Pons (tissue), 1 donor: ENCODE measurements at regions not wholly inside any gene's neighbourhood (a gene's known extent, or its start where the extent isn't known, plus 50 kb on each side); places are given as distances from the start of the nearest gene placed in this dataset.
A peak's percentile ranks its signal among the peaks of the same experiment; 100 is the strongest.
"Not testable (repeated sequence)": the region's sequence is repeated elsewhere in the genome, so short reads cannot be mapped to it uniquely, and the experiment has no call there.

Experiments used
- DNase-seq: peaks from one replicate; pipeline ENCODE4 v3.0.0-alpha.2; 2016; ENCODE audit warnings: low spot score

DNA sequence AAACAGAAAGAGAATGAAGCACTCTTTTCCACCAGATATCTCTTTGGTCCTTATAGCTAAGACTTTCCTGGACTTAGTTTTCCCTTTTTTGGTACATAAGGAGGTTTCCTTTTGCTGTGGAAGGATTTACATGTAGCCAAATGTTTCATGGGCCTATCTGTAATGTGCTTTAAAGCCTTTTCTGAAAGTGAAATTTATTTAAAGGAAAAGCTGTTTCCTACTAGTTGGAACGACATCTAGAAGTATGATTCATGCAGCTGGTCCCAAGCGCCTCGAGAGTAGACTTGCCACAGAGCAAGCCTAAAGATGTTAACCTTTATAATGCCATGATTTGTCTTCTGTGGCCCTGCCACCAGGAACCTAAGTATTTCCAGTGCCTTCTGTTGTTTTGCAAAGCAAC, 390.3 kb downstream of the DLEU7 start:
- DNase-seq = no peak

DNA sequence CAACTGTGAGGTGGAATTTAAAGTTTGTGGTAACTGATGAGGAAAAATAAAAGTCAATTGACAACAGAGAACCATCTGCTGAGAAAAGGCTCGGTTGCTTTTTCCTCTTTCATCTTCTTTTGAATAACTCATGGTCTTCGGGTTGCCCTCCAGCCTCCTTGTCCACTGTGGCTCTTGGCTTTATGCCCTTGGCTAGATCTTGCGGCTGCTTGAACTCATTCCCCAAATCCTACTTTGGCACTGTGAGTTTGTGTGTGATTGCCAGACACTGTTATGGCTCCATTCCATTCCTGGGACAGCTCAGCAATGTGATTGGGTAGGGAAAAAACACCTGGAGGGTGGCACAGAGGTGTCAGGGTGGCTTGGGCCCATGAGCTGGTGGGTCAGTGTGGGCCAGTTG, 387.4 kb downstream of the DLEU7 start:
- no peak for DNase-seq

DNA sequence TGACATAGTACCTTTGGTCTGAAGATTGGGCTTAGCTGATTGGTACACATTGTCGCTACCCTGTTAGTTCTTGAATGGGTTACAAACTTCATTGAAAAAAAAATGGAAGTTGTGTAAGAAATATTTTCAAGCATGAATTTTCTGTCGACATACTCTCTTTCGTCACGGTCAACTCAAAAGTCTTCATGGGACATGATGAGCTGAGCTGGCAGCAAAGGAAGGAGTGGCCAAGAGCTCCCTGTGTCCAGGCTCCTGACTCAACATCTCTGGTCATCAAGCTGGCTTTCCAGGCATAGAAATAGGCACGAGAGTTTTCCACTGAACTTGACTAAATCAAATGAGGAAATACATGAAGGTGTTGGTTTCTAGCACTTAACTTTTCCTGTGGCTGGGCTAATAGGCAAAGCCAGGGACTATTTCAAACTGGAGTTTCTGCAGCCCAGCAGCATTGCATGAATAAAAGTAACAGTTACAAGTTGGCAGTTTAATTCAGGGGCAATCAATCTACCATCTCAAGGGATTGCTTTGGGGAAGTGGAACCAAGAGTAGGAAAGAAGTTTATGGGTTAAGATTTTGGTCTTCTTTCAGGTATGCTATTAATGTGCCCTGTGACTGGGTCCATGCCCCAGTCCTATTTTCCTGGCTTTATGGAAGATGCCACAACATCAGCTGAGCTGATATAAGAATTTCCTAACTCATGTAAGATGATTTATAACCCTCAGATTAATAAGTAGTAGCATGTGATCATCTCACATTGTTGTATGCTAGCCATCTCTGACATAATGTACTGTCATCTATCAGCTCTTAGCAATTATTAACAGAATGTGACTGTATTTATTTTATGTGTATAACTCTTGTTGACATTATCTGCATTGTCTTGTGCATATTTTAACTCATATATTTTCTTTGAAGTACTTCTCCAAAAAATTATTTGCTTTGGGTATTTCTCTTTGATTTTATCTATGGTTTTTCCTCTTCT, 385.8 kb downstream of the DLEU7 start:
- DNase-seq = no peak

DNA sequence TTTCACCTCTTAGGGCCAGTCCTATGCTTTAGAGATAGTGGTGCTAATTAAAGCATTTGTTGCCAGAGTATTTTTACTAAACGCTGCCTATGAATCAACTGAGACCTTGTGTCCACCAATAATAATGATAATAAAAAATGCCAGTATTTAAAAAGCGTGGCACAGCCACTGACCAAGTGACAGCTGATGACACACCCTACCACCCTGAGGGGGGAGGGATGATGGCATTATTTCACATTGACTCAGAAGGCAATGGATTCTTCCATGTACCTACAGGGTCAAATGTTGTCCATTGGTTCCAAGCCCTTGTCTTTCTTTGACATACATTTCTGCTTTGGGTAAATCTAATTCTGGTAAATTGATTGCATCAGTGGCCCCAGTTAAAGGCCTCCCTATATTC, 384.4 kb downstream of the DLEU7 start:
- no peak for DNase-seq

DNA sequence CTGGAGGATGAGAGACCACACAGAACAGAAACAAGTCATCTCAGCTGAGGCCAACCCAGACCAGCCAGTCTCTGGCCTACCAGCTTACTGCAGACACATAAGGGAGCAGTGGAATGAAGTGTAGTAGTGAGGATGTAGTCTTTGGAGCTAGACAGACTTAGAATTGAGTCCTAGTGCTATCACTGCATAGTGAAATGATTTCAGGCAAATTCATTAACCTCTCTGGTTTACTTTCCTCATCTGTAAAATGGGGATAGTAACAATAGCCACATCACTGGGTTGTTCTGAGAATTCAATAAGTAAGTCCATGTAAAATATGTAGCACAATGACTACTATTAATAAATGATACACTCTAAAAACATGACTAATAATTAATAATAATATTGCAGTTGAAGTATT, 383.8 kb downstream of the DLEU7 start:
- DNase-seq = no peak

DNA sequence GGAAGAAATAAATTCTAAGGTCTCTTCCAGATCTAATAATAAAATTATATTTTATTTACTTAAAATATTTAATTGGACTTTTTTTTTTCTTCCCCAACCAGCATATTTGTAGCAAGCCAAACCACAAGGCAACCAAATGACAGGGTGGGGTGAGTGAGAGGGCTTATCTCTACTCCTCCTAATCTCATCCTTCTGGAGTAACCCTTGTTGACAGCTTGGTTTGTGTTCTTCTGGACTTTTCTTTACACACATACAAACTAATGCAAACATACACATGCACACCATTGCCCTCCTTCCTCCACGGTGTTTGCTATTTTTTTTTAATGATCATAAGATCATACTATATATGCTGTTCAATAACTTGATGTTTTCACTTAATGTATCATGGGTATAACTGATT, 383.1 kb downstream of the DLEU7 start:
- DNase-seq = no peak

DNA sequence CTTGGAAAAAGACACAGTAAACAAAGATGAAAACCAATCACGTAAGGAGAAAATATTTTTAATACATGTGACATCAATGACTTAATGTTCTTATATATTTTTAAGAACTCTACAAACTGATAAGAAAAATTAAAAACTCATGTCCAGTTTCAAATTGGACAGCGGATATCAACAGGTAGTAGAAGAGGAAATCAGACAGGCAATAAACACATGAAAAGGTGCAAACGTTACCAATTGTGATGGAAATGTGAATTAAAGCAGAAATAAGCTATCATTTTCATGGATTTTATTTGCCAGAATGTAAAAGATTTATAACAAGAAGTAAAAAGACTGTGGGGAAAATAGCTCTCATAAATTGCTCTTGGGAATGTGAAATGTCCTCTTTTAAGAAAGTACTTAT, 382.3 kb downstream of the DLEU7 start:
- no peak for DNase-seq

DNA sequence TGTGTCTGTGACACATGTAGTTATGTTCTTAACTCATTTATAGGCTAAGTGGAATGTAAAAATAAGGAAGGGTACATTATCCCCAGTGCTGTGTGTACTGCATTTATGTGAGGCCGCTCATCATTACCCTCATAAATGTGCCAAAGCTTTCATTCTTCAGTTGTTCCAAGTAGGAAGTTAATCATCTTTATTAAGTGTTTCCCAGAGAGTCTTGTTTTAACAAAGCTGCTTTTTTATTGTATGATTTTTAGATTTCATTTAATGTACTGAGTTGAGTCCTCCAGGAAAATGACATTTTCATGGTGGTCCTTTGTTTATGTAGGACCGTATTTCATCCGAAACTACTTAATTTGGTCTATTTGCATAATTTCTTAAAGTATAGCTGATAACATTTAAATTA, 379.8 kb downstream of the DLEU7 start:
- no peak for DNase-seq

DNA sequence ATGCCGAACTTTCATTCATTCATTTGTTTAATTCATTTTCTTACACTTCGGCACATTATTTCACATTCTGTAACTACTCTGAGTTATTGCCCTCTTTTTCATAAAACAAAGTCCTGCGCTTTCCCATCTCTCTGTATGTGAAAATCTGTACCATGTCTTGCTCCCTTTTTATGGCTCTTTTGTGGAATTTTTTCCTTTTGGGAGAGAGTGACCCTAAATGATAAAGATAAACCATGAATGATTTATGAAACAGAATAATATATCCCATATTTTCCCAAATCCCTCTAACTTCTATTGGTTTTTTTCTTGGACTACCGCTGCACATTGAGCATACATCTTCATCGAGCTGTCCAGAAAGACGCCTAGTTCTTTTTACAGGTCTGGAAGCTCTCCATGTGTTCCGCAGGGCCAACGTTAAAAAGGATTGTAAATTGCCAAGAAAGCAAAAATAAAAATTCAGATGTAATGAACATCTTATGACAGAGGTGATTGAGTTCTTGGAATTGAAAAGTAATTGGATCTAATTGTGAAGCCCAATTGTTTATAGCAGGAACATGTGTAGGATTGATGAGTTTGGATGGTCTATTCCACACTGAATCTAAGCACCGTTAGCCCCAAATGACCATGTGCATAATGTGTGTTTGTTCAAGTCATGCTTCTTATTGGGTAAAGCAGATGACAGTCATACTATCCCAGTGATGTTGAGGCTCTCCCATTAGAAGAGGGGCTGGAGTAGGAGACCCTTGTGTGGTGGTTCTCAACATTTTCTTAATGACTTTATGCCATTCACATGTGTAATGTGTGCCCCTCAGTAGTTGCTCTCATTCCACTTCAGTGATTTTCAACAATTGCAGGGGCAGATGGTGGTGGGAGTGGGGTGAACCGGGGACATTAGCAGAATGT, 378.9 kb downstream of the DLEU7 start:
- DNase-seq = no peak

DNA sequence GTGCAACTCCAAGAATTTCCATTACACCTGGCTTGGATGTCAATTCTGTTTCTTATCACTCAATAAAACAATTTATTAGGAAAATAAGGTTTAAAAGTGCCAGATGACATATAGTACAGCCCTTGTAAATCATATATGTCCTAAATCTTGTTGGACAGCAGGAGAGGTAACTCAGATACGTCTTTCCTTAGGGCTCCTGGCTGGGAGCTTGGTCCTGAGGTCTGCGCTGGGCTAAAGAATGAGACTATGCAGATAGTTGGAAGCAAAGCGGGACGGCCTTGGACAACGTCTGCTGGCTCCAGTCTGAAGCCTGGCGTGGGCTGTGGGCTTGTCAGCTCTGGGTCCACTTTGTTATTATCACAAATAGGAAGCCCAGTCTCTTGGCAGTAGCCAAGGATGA, 377.0 kb downstream of the DLEU7 start:
- DNase-seq = no peak

DNA sequence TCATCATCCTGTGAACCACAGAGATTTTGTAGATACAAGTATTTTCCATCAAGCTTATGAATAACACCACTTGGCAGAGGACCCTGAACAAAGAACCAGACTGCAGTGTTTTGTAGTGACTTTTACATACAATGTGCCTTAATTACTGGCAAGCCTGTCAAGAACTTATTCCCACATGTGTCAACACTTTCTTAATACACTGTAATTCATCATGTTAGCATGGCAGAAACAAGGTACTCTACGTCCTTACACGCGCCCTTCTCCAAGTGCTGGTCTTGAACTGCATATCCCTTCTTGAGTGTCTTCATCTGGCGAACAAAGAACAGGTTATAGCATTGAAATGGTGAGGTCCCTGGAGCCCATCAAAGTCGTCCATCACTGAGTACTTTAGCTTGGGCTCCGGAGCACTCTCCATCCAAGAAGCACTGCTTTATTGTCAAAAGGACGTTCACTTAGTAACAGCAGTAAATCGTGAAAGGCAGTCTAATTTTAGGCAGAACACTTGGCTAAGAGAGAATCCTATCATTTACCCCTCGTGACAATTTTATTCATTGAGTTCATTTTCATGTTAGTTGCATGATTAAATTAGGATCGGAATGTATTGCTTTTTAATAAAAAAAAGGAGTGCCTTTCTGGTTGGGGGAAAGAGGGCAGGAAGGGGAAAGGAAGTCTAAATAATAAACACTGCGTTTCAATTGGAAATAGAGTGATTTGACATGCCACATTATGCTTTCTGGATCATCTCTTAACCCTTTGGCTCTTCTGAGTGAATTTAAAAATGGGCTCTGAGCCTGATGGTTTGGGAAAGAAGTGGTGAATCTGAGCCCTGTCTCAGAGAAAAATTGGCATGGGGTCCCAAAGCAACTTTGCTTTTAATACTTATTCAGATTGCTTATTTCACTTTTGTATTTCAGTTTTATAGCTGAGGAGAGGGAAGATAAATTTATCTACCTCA, 376.1 kb downstream of the DLEU7 start:
- no peak for DNase-seq

DNA sequence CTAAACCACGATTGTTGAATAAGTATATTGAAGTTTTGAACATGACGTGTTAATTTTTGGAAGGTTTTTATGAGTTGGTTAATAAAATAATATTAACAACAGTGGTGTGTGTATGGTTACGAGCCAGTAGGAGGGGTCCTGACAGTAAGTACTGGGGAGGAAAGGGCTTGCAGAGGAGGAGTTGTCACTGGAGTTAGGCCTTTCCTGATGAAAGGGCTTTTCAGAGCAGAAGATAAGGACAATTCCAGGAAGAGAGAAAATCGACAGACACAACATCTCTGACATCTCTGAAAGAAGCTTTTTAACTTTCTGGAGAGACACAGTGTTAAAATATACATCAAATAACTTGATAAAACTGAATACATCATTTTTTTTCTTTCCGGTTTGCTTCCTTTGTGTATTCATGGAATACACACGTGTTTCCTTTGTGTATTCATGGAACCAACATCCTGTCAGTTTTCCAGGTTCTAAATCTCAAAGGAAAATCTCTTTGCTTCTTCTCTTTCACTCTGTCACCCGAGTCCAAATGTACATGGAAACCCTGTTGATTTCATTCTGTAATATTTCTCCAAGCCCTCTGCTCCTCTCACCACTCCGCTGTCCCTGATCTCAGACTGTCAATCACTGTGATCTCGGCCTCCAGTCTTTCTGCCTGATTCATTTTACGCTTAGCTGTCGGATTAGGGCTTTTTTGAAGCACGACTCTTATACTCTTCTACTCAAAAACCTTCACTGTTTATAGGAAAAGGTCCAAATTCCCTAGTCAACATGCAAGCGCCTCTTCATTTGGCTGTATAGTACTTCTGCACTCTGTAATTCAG, 374.4 kb downstream of the DLEU7 start:
- DNase-seq = peak; percentile 47

DNA sequence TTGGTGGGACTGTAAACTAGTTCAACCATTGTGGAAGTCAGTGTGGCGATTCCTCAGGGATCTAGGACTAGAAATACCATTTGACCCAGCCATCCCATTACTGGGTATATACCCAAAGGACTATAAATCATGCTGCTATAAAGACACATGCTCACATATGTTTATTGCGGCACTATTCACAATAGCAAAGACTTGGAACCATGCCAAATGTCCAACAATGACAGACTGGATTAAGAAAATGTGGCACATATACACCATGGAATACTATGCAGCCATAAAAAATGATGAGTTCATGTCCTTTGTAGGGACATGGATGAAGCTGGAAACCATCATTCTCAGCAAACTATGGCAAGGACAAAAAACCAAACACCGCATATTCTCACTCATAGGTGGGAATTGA, 370.4 kb downstream of the DLEU7 start:
- not testable (repeated sequence) for DNase-seq

DNA sequence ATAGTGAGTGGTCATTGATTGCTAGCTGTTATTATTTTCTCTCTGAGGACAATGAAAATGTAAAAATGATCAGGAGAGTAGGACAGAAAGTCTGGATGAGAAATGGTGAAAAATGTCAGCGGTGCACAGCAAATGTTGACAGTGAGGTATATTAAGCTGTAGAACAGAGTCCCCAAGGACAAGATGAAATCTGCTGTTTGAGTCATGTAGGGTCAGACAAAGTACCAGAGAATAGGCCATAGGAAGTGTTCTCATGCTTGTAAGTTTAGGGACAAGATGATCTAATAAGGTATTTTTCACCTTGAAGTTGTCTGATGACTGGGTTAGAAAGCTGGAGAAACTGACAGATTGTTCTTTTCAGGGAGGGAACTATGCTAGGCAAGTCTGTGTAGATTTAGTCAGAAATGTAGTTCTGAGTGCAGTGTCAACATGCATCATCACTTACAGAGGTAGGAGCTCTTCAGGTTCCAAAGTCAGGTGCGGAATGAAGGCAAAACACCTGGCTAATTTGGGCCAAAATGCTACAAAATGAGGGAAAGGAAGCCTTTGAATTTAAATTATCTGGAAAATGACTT, 369.3 kb downstream of the DLEU7 start:
- no peak for DNase-seq

DNA sequence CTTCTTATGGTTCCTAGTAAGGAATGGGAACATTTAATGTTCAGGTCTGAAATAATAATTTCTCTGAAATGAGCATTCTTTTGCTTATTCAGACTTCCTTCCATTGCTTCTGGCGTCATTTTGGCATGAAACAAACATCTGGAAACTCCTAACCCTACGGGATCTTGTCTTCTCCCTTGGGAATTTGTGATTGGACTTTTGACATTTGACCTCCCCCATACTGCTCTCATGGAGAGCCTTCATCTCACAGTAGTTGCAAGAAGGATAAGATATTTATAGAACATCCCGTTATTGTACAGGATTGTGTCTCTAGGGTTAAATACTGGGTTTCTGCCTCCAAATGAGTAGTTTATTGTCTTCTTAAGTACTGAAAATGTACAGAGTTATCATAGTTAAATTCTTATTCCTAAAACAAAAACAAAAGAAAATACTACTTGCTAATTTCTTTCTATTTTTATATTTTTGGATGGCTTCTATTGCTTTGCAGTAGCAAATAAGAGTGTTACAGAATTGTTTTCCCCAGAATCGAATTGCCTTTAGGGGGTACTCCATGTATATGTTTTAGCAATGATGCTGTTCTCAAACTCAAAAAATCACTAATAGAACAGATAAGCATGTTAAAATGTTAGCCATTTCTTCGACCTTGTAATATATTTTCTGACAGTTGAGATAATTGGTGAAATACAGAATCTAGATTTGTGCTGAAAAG, 366.8 kb downstream of the DLEU7 start:
- no peak for DNase-seq

DNA sequence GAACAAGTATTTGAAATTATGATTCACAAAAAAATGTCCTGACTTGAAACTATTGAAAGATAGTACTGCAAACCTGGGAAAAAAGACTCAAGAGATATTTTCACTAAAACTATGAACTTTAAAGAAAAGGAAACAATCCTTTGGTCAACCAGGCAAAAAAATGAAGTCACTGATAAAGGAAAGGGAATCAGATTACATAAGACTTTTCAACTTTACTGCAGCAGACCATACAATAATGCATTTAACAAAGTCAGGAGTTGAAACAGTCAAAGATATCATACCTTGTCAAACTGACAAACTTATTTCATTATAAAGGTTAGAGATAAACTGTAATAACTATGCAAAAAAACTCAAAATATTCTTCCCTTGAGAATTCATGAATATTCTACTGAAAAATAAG, 361.6 kb downstream of the DLEU7 start:
- DNase-seq = no peak

DNA sequence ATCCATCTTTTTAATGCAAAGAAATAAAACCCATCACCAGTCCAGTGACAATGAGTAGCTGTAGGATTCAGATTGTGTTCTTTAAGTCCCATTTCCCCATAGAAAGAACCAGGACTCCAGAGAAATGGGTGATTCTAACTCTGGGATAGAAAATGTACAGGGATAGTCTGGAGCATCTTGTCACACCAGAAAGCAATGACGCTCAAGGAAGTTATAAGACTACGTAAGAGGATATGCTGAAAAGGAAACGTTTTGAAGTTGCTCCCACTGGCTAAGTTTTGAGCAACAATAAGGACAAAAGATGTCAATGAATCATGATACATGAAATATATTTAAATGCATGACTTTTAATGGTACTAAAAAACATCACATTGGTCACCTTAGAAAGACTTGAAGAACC, 360.1 kb downstream of the DLEU7 start:
- DNase-seq = no peak

DNA sequence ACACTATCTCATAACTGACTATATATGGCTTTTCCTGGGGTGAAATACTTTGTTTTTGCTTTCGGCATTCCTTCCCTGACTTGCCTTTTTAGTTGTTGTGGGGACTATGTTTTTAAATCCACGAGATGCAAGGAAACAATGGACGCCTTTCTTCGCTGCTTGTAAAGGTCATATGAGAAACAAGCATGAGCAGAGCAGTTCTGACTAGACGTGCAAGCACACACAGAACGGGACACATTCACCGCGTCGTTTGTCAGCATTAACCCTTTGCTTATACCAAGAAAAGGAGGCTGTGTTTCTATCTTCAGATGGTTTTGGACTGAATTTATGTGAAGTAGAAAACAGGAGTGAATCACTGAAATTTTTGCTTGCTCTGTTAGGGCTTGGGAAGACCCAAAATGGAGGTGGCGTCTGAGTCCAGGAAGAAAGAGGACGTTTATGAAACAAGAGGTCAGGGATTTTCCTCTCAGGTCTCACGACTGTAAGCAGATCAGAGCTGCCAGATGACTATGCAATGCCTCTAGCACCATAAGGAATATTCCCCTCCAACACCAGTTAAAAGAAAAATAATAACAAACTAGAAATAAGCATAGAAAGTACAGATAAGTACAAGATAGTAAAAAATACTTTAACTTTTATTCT, 358.9 kb downstream of the DLEU7 start:
- peak; percentile 85 for DNase-seq
